ENCODE measurements at regions not wholly inside any gene's neighbourhood (a gene's known extent, or its start where the extent isn't known, plus 50 kb on each side); places are given as distances from the start of the nearest gene placed in this dataset.

GRCh38 chr19:31402529-31403316 is 53.5 kb upstream of the TSHZ3 start:
- no peak for DNase-seq (ENCODE audit: insufficient read length, low spot score)
- TF ChIP-seq CTCF (IDR thresholded peaks at IDR 0.05; ENCODE audit: insufficient read depth, missing control alignments), result no peak
- no peak for FAIRE-seq

GRCh38 chr19:31406106-31406505 is 56.9 kb upstream of the TSHZ3 start:
- no peak for TF ChIP-seq CTCF (IDR thresholded peaks at IDR 0.05; ENCODE audit: insufficient read depth, missing control alignments)
- no peak for FAIRE-seq

GRCh38 chr19:31408460-31409124 is 59.4 kb upstream of the TSHZ3 start:
- no peak for DNase-seq (ENCODE audit: insufficient read length, low spot score)

More at GRCh38 chr19:31406106-31406505, 56.9 kb upstream of the TSHZ3 start:
- no peak for DNase-seq (ENCODE audit: insufficient read length, low spot score)

GRCh38 chr19:31413353-31413752 is 64.1 kb upstream of the TSHZ3 start:
- FAIRE-seq, result no peak
- no peak for DNase-seq (ENCODE audit: insufficient read length, low spot score)
- no peak for TF ChIP-seq CTCF (IDR thresholded peaks at IDR 0.05; ENCODE audit: insufficient read depth, missing control alignments)

More at GRCh38 chr19:31408460-31409124, 59.4 kb upstream of the TSHZ3 start:
- no peak for TF ChIP-seq CTCF (IDR thresholded peaks at IDR 0.05; ENCODE audit: insufficient read depth, missing control alignments)
- no peak for FAIRE-seq

- TF ChIP-seq CTCF (IDR thresholded peaks at IDR 0.05; ENCODE audit: insufficient read depth, missing control alignments), result no peak
- FAIRE-seq, result no peak
Observed at GRCh38 chr19:31415322-31415721, 66.1 kb upstream of the TSHZ3 start.

GRCh38 chr19:31416548-31416947 is 67.3 kb upstream of the TSHZ3 start:
- DNase-seq (ENCODE audit: insufficient read length, low spot score), result no peak

More at GRCh38 chr19:31415322-31415721, 66.1 kb upstream of the TSHZ3 start:
- no peak for DNase-seq (ENCODE audit: insufficient read length, low spot score)

More at GRCh38 chr19:31416548-31416947, 67.3 kb upstream of the TSHZ3 start:
- no peak for TF ChIP-seq CTCF (IDR thresholded peaks at IDR 0.05; ENCODE audit: insufficient read depth, missing control alignments)
- no peak for FAIRE-seq
